H1 (cell line): ENCODE measurements at regions not wholly inside any gene's neighbourhood (a gene's known extent, or its start where the extent isn't known, plus 50 kb on each side); places are given as distances from the start of the nearest gene placed in this dataset.

Experiments used
- CHD1 ChIP-seq: IDR thresholded peaks from 2 replicates; pipeline ENCODE4 v1.6.1; 2012; ENCODE audit warnings: low read depth, low read length, improper control_type of control experiment
- JUN ChIP-seq: IDR thresholded peaks from 2 replicates; pipeline ENCODE4 v1.6.1; 2011; ENCODE audit warnings: low read depth, mild to moderate bottlenecking, improper control_type of control experiment, low read length
- RAD21 ChIP-seq, 2 experiments: IDR thresholded peaks in 1 of 2; conservative IDR thresholded peaks in 1 of 2; 2 replicates each; pipeline ENCODE4 v1.6.1; 2011; ENCODE audit warnings: low read depth in 2 of 2, low read length in 2 of 2, improper control_type of control experiment in 1 of 2, inconsistent platforms in 1 of 2, mild to moderate bottlenecking in 1 of 2, moderate library complexity in 1 of 2
- RNF2 ChIP-seq: fragments of 200-900, 300-1000 bp; sonication (generic); IDR thresholded peaks from 2 replicates; pipeline ENCODE4 v1.7.1; 2016; ENCODE audit warnings: borderline replicate concordance, low read depth, mild to moderate bottlenecking, antibody characterized with exemption, low read length; ENCODE audit not compliant: poor library complexity, severe bottlenecking; ENCODE audit errors: missing control alignments
- SIN3A ChIP-seq, 2 experiments: IDR thresholded peaks in 1 of 2; conservative IDR thresholded peaks in 1 of 2; 2 replicates each; pipeline ENCODE4 v1.6.1; 2011 to 2012; ENCODE audit warnings: low read length in 2 of 2, improper control_type of control experiment in 1 of 2, low read depth in 1 of 2, mild to moderate bottlenecking in 1 of 2
- SUZ12 ChIP-seq: fragments of 200-600 bp; sonication (generic); IDR thresholded peaks from 2 replicates; pipeline ENCODE4 v1.6.1; 2012; ENCODE audit warnings: mild to moderate bottlenecking, inconsistent platforms, low read length, moderate library complexity, mixed read lengths
- ZNF274 ChIP-seq: IDR thresholded peaks from 2 replicates; pipeline ENCODE4 v1.7.0; 2012; ENCODE audit warnings: low read length, borderline replicate concordance; ENCODE audit errors: extremely low read depth

- TF ChIP-seq RNF2 (no peak), RAD21 (IDR thresholded peaks at IDR 0.05 in 1 of 2, conservative IDR thresholded peaks at IDR 0.05 in 1 of 2; ENCODE audit: low read depth in 2 of 2, low read length in 2 of 2) (no peak), ZNF274 (no peak), SIN3A (conservative IDR thresholded peaks at IDR 0.05 in 1 of 2, IDR thresholded peaks at IDR 0.05 in 1 of 2; ENCODE audit: low read depth in 1 of 2, low read length in 2 of 2) (no peak), JUN (no peak), SUZ12 (no peak), CHD1 (no peak)
Observed at GRCh38 chr3:79930196-79930595, 162.4 kb upstream of the ROBO1 start (continued).
